Naive thymus-derived CD8-positive, alpha-beta T cell (primary cell): ENCODE measurements at regions not wholly inside any gene's neighbourhood (a gene's known extent, or its start where the extent isn't known, plus 50 kb on each side); places are given as distances from the start of the nearest gene placed in this dataset.
"Not testable (repeated sequence)": the region's sequence is repeated elsewhere in the genome, so short reads cannot be mapped to it uniquely, and the experiment has no call there.

Source experiments
- ATAC-seq, 2 donors: fragments of 150-1000 bp; cut with Tn5 transposase in 1 of 2; sonication (Bioruptor Pico), chemical (Tn5 transposase) in 1 of 2; 1 replicate in 1 of 2; 2 replicates in 1 of 2; pipeline ENCODE4 v1.10.0; 2021; ENCODE audit warnings: mild to moderate bottlenecking in 2 of 2, moderate library complexity in 2 of 2
- POLR2A ChIA-PET: fragments of 350-600 bp; sonication (Branson Sonifier 250); formaldehyde crosslinking; loops from one replicate; lab custom pipeline; 2021; ENCODE audit warnings: antibody characterized with exemption; lab: Charles Lee
- DNase-seq, 10 donors: peaks; one replicate each; pipeline versions ENCODE4 v3.0.0 to v3.0.0-alpha.2; 2020 to 2022
- H3K27ac Mint-ChIP-seq, 10 donors: one replicate each; pipeline ENCODE4 v1.8.0; 2020 to 2022; ENCODE audit warnings: mild to moderate bottlenecking in 10 of 10, mixed read lengths in 10 of 10, moderate library complexity in 4 of 10, inconsistent platforms in 1 of 10
- H3K27me3 Mint-ChIP-seq, 5 donors: one replicate each; pipeline ENCODE4 v1.8.0; 2021 to 2022; ENCODE audit warnings: mixed read lengths in 5 of 5
- H3K36me3 Mint-ChIP-seq, 3 donors: one replicate each; pipeline ENCODE4 v1.8.0; 2020 to 2022; ENCODE audit warnings: mixed read lengths in 3 of 3, mild to moderate bottlenecking in 2 of 3, inconsistent platforms in 1 of 3
- H3K4me1 Mint-ChIP-seq, 4 donors: one replicate each; pipeline ENCODE4 v1.8.0; 2021 to 2022; ENCODE audit warnings: mixed read lengths in 4 of 4
- H3K4me3 Mint-ChIP-seq, 10 donors: one replicate each; pipeline ENCODE4 v1.8.0; 2020 to 2022; ENCODE audit warnings: mild to moderate bottlenecking in 10 of 10, mixed read lengths in 10 of 10, moderate library complexity in 6 of 10, inconsistent platforms in 1 of 10
- H3K9me3 Mint-ChIP-seq, 9 donors: one replicate each; pipeline ENCODE4 v1.8.0; 2020 to 2022; ENCODE audit warnings: mixed read lengths in 9 of 9, mild to moderate bottlenecking in 3 of 9, inconsistent platforms in 1 of 9, moderate library complexity in 1 of 9

GRCh38 chr2:180699657-180700361 is 280.6 kb upstream of the UBE2E3 start:
- no peak overlapping the region for H3K4me3 Mint-ChIP-seq

DNA sequence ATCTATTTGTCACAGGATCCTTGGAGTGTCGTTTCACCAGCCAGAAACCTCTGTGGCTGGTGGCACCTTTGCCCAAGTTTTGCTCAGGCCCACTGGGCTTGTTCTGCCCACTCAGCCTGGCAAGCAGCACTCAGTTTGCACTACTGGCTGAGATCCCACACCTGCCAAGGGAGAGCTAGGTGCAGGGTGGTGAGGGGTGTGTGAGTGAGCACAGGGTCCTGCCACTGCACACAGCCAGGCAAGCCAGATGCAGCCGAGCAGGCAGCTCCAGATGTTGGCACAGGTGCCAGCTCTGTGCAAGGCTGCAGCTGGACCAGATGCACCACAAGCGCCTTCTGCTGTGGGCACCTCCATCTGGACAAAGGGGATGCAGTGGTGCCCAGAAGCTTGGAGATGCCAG is 281.7 kb upstream of the UBE2E3 start:
- no peak overlapping the region for H3K4me3 Mint-ChIP-seq

More at GRCh38 chr2:180699657-180700361, 280.6 kb upstream of the UBE2E3 start:
- Mint-ChIP-seq H3K4me1 (no peaks in the 10 kb centered on the region), H3K27me3 (peaks cover 0 to 3% (median 0%) of the 10 kb centered on the region in 5 donors), H3K27ac (no peak overlapping the region), H3K36me3 (no peaks in the 10 kb centered on the region), H3K9me3 (no peaks in the 10 kb centered on the region)
- POLR2A ChIA-PET: no interaction called here
- DNase-seq (no peak), ATAC-seq (no peak)

DNA sequence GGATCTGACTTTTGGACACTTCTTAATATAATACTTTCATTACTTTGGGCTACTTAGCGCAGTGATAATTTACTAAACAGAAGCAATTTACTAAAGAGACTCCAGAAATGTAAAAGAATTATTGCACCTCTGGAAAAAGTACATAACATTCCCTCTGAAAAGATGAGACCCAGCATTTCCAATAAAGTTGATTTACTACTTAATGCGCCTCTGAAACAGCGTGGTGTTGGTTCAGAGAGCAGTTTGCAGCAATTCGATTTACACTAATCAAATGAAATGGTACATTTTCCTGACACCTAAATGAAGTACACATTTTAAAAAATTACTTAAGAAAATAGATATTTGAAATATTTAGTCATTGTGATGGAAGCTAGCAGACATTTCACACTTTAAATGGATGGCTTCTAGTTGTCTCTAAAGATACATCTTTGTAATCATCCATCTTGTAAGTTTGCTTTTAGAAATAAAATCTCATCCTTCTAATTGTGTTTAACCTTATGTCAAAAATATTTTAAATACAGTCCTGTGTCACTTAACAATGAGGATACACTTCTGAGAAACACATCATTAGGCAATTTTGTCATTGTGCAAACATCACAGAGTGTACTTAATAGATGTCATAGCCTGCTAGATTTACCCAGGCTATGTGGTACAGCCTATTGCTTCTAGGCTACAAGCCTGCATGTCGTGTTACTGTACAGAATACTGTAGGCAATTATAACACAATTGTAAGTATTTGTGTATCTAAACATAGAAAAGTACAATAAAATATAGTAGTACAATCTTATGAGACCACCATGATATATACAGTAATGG is 284.6 kb upstream of the UBE2E3 start:
- ATAC-seq: no peak
- H3K4me3 Mint-ChIP-seq: no peak overlapping the region
- no peaks in the 10 kb centered on the region for H3K4me1 Mint-ChIP-seq
- H3K36me3 Mint-ChIP-seq: no peaks in the 10 kb centered on the region
- POLR2A ChIA-PET: no interaction called here
- H3K27me3 Mint-ChIP-seq: no peaks in the 10 kb centered on the region
- H3K9me3 Mint-ChIP-seq: no peaks in the 10 kb centered on the region
- no peak overlapping the region for H3K27ac Mint-ChIP-seq
- DNase-seq: no peak

More for the DNA sequence above, 281.7 kb upstream of the UBE2E3 start:
- POLR2A ChIA-PET: no interaction called here
- ATAC-seq: no peak
- no peak for DNase-seq
- H3K36me3 Mint-ChIP-seq: no peaks in the 10 kb centered on the region
- H3K4me1 Mint-ChIP-seq: no peaks in the 10 kb centered on the region
- H3K9me3 Mint-ChIP-seq: no peaks in the 10 kb centered on the region
- H3K27me3 Mint-ChIP-seq: no peaks in the 10 kb centered on the region
- no peak overlapping the region for H3K27ac Mint-ChIP-seq

DNA sequence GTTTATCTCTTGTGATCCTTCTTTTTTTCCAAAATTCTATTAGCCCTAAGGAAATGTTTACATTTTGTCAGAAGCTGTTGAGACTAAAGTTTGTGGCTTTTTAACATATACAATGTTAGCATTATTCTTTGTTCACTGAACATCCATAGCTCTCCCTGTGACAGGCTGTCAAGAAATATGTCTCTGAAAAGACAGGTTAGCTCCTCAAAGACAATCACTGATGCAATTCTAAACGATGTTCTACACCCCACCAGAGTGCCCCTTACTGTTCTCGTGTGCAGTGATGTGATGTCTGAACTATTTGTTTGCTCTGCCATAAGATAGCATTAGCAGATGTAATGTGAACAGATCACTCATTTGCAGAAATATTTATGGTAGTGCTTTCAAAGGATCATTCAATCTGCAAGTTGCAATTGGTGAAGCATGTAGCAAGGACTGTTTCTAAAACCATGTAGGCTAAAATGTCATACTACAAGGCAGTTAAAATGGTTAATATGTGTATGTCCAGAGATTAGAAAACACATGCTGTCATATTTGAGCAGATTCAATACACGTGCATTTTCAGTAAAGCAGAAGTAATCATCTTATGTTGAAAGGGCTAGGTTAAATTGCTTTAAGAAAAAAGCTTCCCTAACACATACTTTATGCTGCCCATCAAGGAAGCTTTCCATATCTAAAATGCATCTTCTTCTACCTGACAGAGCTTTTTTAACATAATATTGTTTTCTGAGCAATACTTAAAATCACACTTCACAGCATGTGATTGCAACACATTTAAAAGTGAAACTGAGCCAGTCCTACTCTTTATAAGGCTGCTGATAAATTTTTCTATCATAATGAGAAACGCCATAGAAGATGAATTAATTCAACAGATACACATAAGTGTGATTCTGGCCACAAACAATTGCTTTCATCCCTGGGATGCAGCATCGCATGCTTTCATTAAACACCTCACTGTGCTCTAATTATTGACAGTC is 285.7 kb upstream of the UBE2E3 start:
- DNase-seq (no peak), ATAC-seq (no peak)
- POLR2A ChIA-PET: no interaction called here
- H3K36me3 Mint-ChIP-seq: no peaks in the 10 kb centered on the region
- H3K4me3 Mint-ChIP-seq: no peak overlapping the region
- peaks cover 0 to 3% (median 0%) of the 10 kb centered on the region in 5 donors for H3K27me3 Mint-ChIP-seq
- no peak overlapping the region for H3K27ac Mint-ChIP-seq
- H3K4me1 Mint-ChIP-seq: no peaks in the 10 kb centered on the region
- no peaks in the 10 kb centered on the region for H3K9me3 Mint-ChIP-seq

DNA sequence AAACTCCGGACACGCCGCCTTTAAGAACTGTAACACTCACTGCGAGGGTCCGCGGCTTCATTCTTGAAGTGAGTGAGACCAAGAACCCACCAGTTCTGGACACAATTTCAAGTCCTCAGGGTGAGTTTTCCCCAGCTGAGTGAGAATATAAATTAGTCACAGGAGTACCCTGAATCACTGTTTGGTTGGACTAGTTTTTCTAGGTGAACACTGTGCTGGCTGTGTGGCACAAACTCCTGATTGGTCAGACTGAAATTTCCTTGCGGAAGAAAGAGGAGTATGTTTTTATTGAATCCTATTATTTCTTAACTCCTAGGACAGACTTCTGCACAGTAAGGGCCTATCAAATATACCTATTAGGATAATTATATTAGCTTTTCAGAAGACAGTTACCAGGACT is 288.1 kb upstream of the UBE2E3 start:
- Mint-ChIP-seq H3K9me3 (no peaks in the 10 kb centered on the region), H3K36me3 (no peaks in the 10 kb centered on the region), H3K27me3 (peaks cover 0 to 6% (median 0%) of the 10 kb centered on the region in 5 donors), H3K4me1 (no peaks in the 10 kb centered on the region), H3K27ac (no peak overlapping the region), H3K4me3 (no peak overlapping the region)
- no peak for ATAC-seq
- DNase-seq: no peak
- POLR2A ChIA-PET: no interaction called here

GRCh38 chr2:180691855-180692223 is 288.6 kb upstream of the UBE2E3 start:
- H3K27ac Mint-ChIP-seq, H3K9me3 Mint-ChIP-seq, H3K4me3 Mint-ChIP-seq, ATAC-seq, POLR2A ChIA-PET, DNase-seq, H3K36me3 Mint-ChIP-seq, H3K27me3 Mint-ChIP-seq, H3K4me1 Mint-ChIP-seq: not testable (repeated sequence)

DNA sequence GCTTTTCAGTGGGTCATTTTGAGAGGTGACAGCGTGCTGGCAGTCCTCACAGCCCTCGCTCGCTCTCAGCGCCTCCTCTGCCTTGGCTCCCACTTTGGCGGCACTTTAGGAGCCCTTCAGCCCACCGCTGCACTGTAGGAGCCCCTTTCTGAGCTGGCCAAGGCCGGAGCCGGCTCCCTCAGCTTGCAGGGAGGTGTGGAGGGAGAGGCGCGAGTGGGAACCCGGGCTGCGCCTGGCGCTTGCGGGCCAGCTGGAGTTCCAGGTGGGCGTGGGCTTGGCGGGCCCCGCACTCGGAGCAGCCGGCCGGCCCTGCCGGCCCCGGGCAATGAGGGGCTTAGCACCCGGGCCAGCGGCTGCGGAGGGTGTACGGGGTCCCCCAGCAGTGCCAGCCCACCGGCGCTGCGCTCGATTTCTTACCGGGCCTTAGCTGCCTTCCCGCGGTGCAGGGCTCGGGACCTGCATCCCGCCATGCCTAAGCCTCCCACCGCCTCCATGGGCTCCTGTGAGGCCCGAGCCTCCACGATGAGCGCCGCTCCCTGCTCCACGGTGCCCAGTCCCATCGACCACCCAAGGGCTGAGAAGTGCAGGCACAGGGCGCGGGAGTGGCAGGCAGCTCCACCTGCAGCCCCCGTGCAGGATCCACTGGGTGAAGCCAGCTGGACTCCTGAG is 289.1 kb upstream of the UBE2E3 start:
- H3K9me3 Mint-ChIP-seq, DNase-seq, H3K36me3 Mint-ChIP-seq, H3K27ac Mint-ChIP-seq, H3K4me1 Mint-ChIP-seq, H3K27me3 Mint-ChIP-seq, ATAC-seq, H3K4me3 Mint-ChIP-seq, POLR2A ChIA-PET: not testable (repeated sequence)

DNA sequence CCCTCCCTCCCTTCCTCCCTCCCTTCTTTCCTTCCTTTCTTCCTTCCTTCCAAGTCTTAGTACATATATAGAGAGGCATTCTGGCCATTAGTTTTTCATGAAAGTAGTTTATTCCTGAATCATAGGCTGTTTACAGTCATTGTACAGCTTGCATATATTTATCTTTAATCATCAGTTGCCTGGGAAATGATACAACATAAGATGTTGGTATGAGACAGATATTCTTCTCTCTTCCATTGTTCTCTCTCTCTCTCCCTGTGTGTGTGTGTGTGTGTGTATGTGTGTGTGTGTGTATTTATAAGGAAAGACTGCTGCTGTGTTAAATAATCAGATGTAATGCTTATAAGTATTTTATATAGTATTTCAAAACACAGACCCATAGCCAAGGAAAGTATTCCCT is 289.8 kb upstream of the UBE2E3 start:
- DNase-seq (no peak), ATAC-seq (no peak)
- Mint-ChIP-seq H3K36me3 (no peaks in the 10 kb centered on the region), H3K27me3 (peaks cover 0 to 6% (median under 1%) of the 10 kb centered on the region in 5 donors), H3K4me3 (no peak overlapping the region), H3K4me1 (no peaks in the 10 kb centered on the region), H3K9me3 (no peaks in the 10 kb centered on the region), H3K27ac (no peak overlapping the region)
- POLR2A ChIA-PET: no interaction called here

GRCh38 chr2:180682871-180683270 is 297.5 kb upstream of the UBE2E3 start:
- Mint-ChIP-seq H3K4me1 (no peaks in the 10 kb centered on the region), H3K4me3 (no peak overlapping the region), H3K36me3 (no peaks in the 10 kb centered on the region), H3K27me3 (peaks cover 3 to 15% (median 8%) of the 10 kb centered on the region in 5 donors), H3K9me3 (no peaks in the 10 kb centered on the region), H3K27ac (no peak overlapping the region)
- ATAC-seq (no peak), DNase-seq (no peak)
- POLR2A ChIA-PET: no interaction called here

- peaks cover 2 to 20% (median 8%) of the 10 kb centered on the region in 5 donors for H3K27me3 Mint-ChIP-seq
- H3K27ac Mint-ChIP-seq: no peak overlapping the region
- no peak for DNase-seq
- no peaks in the 10 kb centered on the region for H3K36me3 Mint-ChIP-seq
- H3K4me1 Mint-ChIP-seq: no peaks in the 10 kb centered on the region
- no peaks in the 10 kb centered on the region for H3K9me3 Mint-ChIP-seq
- H3K4me3 Mint-ChIP-seq: no peak overlapping the region
- no peak for ATAC-seq
- POLR2A ChIA-PET: interaction anchor here (0.6 kb wide), 1 partner anchor 18 kb away, joined by 3 read pairs; no protein-coding TSS in a partner anchor
Observed at GRCh38 chr2:180679693-180680092, 300.7 kb upstream of the UBE2E3 start.

DNA sequence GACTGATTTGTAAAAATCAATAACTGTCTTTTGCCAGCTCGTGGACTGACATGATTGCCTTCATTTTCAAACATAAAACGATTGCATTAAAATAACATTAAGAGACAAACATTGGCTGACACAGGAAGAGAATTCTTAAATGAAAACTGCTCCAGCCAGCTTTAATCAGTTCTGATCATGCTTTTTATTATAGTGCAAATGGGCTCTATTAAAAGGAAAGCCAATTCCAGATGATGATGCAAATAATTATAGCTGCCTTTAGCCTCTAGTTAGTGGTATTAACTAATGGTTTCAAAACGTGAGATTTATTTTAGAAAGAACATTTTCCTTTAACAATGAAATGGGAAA is 301.8 kb upstream of the UBE2E3 start:
- Mint-ChIP-seq H3K9me3 (no peaks in the 10 kb centered on the region), H3K4me1 (no peaks in the 10 kb centered on the region), H3K27ac (no peak overlapping the region), H3K4me3 (no peak overlapping the region), H3K27me3 (peaks cover 3 to 29% (median 8%) of the 10 kb centered on the region in 5 donors), H3K36me3 (no peaks in the 10 kb centered on the region)
- POLR2A ChIA-PET: no interaction called here
- ATAC-seq (no peak), DNase-seq (no peak)

DNA sequence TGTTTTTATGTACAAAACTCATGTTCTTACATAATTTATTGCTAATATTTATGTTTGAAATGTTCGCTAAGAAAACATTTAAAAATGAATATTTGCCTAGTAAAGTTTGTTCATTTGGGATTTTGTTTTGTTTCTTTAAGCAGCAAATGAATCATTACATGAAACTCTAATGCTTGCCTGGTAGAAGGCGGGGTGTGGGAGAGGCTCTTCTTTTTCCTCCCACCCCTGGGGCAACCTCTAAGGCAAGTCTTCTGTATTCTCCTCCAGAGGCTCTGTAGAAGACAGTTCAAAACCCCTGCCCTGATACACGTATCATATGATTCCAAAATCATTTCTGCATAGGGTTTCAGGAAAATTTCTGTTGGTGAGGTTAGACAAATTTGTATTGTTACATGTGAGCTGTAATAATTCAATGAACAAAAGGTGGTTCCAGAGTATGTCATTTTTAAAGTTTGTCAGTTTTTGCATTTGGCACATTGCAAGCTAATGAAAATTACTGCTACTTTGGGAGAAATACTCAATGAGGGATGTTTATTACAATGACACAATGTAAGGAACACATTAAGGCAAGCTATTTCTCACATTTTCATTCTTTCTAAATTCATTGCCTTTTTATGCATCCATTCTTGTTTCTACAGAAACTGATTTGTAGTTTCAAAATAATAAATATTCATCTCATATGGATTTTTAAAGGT is 302.3 kb upstream of the UBE2E3 start:
- H3K4me3 Mint-ChIP-seq: no peak overlapping the region
- POLR2A ChIA-PET: no interaction called here
- H3K36me3 Mint-ChIP-seq: no peaks in the 10 kb centered on the region
- peaks cover 5 to 29% (median 9%) of the 10 kb centered on the region in 5 donors for H3K27me3 Mint-ChIP-seq
- H3K27ac Mint-ChIP-seq: no peak overlapping the region
- ATAC-seq (no peak), DNase-seq (no peak)
- no peaks in the 10 kb centered on the region for H3K4me1 Mint-ChIP-seq
- no peaks in the 10 kb centered on the region for H3K9me3 Mint-ChIP-seq
